ENCODE measurements at regions not wholly inside any gene's neighbourhood (a gene's known extent, or its start where the extent isn't known, plus 50 kb on each side); places are given as distances from the start of the nearest gene placed in this dataset.

DNA sequence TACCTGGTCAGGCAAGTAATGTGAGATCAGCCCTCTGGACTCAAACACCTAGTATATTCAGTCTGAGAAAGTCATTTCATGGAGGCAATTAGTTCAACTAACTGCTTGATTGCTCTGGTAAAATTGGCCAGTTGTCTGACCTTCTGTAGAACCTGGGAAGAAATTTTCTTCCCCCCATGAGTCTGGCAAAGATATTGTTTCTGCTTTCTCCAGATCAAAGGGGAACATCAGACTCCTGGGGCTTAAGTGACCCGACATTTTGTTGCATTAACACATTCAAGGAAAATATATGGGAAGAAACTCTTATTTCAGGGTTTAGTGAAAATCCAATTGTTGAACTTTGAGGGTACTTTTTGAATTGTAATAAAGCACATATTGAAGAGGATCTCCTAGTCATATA lies 375.1 kb downstream of the SUCLG1 start:
- TF ChIP-seq CTCF (IDR thresholded peaks at IDR 0.05; ENCODE audit: low read length) (no peak), EZH2phosphoT487 (IDR thresholded peaks at IDR 0.05; ENCODE audit: low read length) (no peak)
